ENCODE measurements at regions not wholly inside any gene's neighbourhood (a gene's known extent, or its start where the extent isn't known, plus 50 kb on each side); places are given as distances from the start of the nearest gene placed in this dataset.

- TF ChIP-seq CTCF (IDR thresholded peaks at IDR 0.05) (no peak), POLR2A (IDR thresholded peaks at IDR 0.05) (no peak)
- 67 to 71% methylated on average over 4 of the region's 4 CpGs for WGBS, 2 donors
- no peak overlapping the region for H3K4me3 ChIP-seq (ENCODE audit: low read depth, poor library complexity, severe bottlenecking)
- intact Hi-C loops (cut with DNase I; ENCODE audit: low total_unique reads), result no loop called here
- DNase-seq (ENCODE audit: low spot score in 2 of 2), result no peak
These were observed 93.2 kb upstream of the OSMR start for GRCh38 chr5:38752622-38753021.

GRCh38 chr5:38753141-38753540, 92.7 kb upstream of the OSMR start:
- no peak overlapping the region for H3K4me3 ChIP-seq (ENCODE audit: low read depth, poor library complexity, severe bottlenecking)
- TF ChIP-seq CTCF (IDR thresholded peaks at IDR 0.05) (no peak), POLR2A (IDR thresholded peaks at IDR 0.05) (no peak)
- 58 to 62% methylated on average over 3 of the region's 3 CpGs for WGBS, 2 donors
- no peak for DNase-seq (ENCODE audit: low spot score in 2 of 2)
- intact Hi-C loops (cut with DNase I; ENCODE audit: low total_unique reads), result no loop called here

- DNase-seq (ENCODE audit: low spot score in 2 of 2), result no peak
- TF ChIP-seq CTCF (IDR thresholded peaks at IDR 0.05), result no peak
- no peak for TF ChIP-seq POLR2A (IDR thresholded peaks at IDR 0.05)
- no peak overlapping the region for H3K4me3 ChIP-seq (ENCODE audit: low read depth, poor library complexity, severe bottlenecking)
- WGBS, 2 donors, result 73 to 80% methylated on average over 5 of the region's 5 CpGs
- intact Hi-C loops (cut with DNase I; ENCODE audit: low total_unique reads), result no loop called here
These were observed 92.0 kb upstream of the OSMR start for GRCh38 chr5:38753776-38754175.

GRCh38 chr5:38755181-38755580, 90.6 kb upstream of the OSMR start:
- no peak for TF ChIP-seq POLR2A (IDR thresholded peaks at IDR 0.05)
- TF ChIP-seq CTCF (IDR thresholded peaks at IDR 0.05), result no peak
- H3K4me3 ChIP-seq (ENCODE audit: low read depth, poor library complexity, severe bottlenecking), result no peak overlapping the region
- 29 to 51% methylated on average over 2 of the region's 2 CpGs for WGBS, 2 donors
- intact Hi-C loops (cut with DNase I; ENCODE audit: low total_unique reads), result no loop called here
- DNase-seq (ENCODE audit: low spot score in 2 of 2), result no peak

- DNase-seq (ENCODE audit: low spot score in 2 of 2), result no peak
- no peak overlapping the region for H3K4me3 ChIP-seq (ENCODE audit: low read depth, poor library complexity, severe bottlenecking)
- intact Hi-C loops (cut with DNase I; ENCODE audit: low total_unique reads), result no loop called here
- no peak for TF ChIP-seq CTCF (IDR thresholded peaks at IDR 0.05)
- TF ChIP-seq POLR2A (IDR thresholded peaks at IDR 0.05), result no peak
- 88 to 97% methylated on average over 3 of the region's 3 CpGs for WGBS, 2 donors
These were observed 89.7 kb upstream of the OSMR start for GRCh38 chr5:38756068-38756467.

GRCh38 chr5:38757451-38758245, 88.2 kb upstream of the OSMR start:
- WGBS, 2 donors, result 49 to 63% methylated on average over 3 of the region's 3 CpGs
- no peak overlapping the region for H3K4me3 ChIP-seq (ENCODE audit: low read depth, poor library complexity, severe bottlenecking)
- intact Hi-C loops (cut with DNase I; ENCODE audit: low total_unique reads), result no loop called here
- no peak for DNase-seq (ENCODE audit: low spot score in 2 of 2)
- no peak for TF ChIP-seq POLR2A (IDR thresholded peaks at IDR 0.05)
- TF ChIP-seq CTCF (IDR thresholded peaks at IDR 0.05), result no peak

All from lower leg skin (tissue), 4 donors.